ENCODE measurements at regions not wholly inside any gene's neighbourhood (a gene's known extent, or its start where the extent isn't known, plus 50 kb on each side); places are given as distances from the start of the nearest gene placed in this dataset.
"Not testable (repeated sequence)": the region's sequence is repeated elsewhere in the genome, so short reads cannot be mapped to it uniquely, and the experiment has no call there.

DNA sequence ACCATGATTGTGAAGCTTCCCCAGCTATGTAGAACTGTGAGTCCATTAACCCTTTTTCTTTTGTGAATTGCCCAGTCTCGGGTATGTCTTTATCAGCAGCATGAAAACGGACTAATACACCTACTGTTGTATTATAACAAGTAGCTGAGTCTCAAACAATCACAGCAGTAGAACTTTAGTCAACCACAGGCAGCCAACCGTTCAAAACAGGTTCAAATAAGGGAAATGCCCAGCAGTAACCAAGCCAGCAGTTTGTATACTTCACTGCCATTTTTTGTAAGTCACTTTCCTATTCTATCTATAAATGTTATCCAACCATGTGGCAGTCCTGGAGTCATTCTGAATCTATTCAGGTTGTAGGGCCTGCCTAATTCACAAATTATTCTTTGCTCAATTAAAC lies 1560.6 kb upstream of the SLC39A10 start:
- no peak for DNase-seq (ENCODE audit: low read depth)

GRCh38 chr2:194095359-194095758 lies 1561.7 kb upstream of the SLC39A10 start:
- DNase-seq (ENCODE audit: low read depth) = no peak

DNA sequence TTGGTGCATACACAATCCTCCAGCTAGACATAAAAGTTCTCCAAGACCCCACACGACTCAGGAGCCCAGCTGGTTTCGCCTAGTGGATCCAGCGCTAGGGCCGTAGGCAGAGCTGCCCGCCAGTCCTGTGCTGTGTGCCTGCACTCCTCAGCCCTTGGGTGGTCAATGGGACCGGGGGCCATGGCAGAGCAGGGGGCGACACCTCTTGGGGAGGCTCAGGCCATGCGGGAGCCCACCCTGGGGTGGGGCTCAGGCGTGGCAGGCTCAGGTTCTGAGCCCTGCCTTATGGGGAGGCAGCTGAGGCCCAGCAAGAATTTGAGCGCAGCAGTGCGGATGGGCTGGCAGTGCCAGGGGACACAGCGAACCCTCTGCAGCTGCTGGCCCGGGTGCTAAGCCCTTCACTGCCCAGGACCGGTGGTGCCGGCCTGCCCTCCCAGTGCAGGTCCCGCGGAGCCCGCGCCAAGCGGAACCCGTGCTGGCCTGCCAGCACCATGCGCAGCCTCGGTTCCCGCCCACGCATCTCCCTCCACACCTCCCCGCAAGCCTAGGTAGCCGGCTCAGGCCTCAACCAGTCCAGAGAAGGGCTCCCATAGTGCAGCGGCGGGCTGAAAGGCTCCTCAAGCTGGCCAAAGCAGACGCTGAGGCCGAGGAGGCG lies 1566.6 kb upstream of the SLC39A10 start:
- no peak for DNase-seq (ENCODE audit: low read depth)

DNA sequence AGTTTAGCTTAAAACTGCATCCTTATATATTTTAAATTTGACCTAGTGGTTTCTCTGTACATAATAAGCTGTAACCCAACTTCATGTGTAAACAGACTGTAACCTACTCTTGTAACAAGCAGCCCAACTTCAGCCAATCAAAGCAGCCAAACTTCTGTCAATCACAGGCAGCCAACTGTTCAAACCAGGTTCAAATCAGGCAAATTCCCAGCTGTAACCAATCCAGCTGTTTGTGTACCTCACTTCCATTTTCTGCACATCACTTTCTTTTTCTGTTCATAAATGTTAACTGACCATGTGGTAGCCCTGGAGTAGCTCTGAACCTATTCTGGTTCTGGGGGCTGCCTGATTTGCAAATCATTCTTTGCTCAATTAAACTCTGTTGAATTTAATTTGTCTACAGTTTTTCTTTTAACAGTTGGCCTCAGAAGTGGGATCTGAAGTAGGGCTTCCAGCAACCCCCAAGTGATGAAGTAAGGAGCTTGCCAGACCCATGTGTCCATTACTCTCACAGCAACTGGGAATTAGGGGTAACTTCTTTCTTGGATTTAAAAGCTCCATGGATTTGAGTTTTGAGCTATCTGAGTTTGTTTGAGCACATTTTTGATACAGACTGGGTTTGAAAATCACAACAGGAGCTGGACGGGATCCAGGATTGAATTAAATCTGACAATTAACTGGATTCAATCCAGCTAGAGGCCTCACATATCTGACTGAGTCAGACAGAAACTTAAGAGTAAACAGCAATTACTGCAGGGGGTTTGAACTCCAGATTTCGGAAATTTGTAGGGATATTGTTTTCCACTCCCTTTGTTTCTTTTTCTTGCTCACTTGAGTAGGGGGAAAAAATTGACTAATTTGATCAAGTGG lies 1569.7 kb upstream of the SLC39A10 start:
- no peak for DNase-seq (ENCODE audit: low read depth)

DNA sequence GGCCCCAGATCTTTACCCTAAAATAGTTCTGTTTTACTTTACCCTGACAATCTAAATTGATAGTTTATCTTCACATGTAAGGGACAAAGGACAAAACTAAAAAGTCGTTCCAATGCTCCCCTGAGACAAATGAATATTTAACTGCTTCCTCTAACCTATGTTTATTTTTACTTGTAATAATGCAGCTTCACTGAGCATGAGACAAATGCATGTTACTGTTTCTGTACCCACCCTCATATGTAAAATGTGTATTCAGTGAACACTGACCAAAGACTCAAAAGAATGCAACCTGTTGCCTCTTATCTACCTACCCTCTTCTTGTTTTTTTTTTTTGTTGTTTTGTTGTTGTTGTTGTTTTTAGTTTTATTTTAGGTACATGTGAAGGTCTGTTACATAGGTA lies 1570.9 kb upstream of the SLC39A10 start:
- no peak for DNase-seq (ENCODE audit: low read depth)

- DNase-seq (ENCODE audit: low read depth) = no peak
These were observed 1577.0 kb upstream of the SLC39A10 start for GRCh38 chr2:194079989-194080388.

DNA sequence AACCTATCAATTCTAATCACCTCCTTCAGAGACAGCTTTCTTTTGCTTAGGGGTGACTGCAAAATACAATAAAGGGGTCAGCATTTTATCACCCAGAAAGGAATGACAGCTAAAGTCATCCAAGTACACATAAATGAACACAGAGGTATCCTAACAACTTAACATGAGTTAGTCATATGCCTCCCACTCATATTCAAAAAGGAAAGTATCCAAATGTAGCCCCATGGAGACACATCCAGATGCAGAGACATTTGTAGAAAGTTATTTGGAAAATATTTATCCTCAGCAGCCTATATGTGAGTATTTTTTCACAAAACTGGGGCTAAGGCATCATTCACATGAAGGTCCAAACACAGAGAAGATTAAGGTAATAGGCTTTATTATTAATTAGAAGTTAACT lies 1579.7 kb upstream of the SLC39A10 start:
- DNase-seq (ENCODE audit: low read depth) = no peak

GRCh38 chr2:194062401-194062800 lies 1594.6 kb upstream of the SLC39A10 start:
- DNase-seq (ENCODE audit: low read depth) = no peak

- DNase-seq (ENCODE audit: low read depth) = no peak
These were observed 1596.8 kb upstream of the SLC39A10 start for GRCh38 chr2:194060269-194060668.

- no peak for DNase-seq (ENCODE audit: low read depth)
These were observed 1602.7 kb upstream of the SLC39A10 start for GRCh38 chr2:194054313-194054712.

GRCh38 chr2:194044321-194044720 lies 1612.7 kb upstream of the SLC39A10 start:
- DNase-seq (ENCODE audit: low read depth) = no peak

GRCh38 chr2:194021130-194021529 lies 1635.9 kb upstream of the SLC39A10 start:
- not testable (repeated sequence) for DNase-seq (ENCODE audit: low read depth)

GRCh38 chr2:194020155-194020554 lies 1636.9 kb upstream of the SLC39A10 start:
- DNase-seq (ENCODE audit: low read depth) = no peak

DNA sequence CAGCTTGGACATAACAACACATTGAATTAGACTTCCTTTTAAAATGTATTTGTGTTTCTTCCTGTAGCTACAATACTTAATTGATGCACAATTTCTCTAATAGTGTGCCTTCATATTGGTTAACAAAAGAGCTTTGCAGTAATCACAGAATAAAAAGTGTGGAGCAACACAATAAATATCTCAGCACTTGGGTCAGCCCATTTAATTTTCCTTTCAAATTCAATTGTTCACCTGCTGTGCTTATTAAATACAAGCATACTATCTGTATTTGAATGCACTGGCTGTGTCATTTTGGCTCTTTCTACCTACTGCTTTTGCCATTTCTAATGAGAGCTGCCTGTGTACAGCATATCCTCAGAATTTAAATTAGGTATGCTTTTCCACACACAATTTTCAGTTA lies 1641.3 kb upstream of the SLC39A10 start:
- DNase-seq (ENCODE audit: low read depth) = no peak

DNA sequence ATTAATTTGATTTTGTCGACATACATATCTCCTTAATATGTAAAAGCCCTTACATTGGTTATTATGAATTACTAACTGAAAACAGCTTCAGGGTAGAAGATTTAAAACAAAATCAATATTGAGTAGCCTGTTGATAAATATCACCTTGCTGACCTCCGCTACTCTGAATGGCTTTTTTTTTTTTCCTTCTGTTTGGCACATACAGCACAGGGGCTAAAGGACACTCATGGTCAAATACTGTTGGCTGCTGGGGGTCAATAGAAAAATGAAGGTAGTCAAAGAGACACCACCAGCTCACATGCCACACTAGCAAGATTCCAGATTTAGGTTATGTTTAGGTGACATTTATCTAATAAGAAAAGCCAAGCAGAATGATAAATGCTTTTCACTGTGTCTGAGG lies 1642.4 kb upstream of the SLC39A10 start:
- no peak for DNase-seq (ENCODE audit: low read depth)

- DNase-seq (ENCODE audit: low read depth) = no peak
These were observed 1652.3 kb upstream of the SLC39A10 start for GRCh38 chr2:194004590-194005206.

DNA sequence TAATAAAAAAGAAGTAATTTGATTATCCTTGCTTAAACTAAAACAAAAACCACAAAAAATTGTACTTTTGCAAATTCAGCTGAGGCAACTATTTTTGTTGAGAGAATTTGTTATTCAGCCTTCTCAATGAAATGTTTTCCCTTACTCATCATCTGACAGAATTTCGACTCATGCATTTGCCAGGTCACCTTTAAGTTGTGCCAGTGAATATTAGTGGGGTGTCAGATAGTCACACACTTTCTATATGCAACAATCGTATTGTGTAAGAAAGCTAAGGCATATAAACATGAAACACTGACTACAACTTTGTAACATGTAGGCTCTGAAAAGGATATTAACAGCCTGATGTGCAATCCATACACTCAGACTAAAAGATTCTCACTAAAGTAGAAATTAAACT lies 1653.1 kb upstream of the SLC39A10 start:
- no peak for DNase-seq (ENCODE audit: low read depth)

DNA sequence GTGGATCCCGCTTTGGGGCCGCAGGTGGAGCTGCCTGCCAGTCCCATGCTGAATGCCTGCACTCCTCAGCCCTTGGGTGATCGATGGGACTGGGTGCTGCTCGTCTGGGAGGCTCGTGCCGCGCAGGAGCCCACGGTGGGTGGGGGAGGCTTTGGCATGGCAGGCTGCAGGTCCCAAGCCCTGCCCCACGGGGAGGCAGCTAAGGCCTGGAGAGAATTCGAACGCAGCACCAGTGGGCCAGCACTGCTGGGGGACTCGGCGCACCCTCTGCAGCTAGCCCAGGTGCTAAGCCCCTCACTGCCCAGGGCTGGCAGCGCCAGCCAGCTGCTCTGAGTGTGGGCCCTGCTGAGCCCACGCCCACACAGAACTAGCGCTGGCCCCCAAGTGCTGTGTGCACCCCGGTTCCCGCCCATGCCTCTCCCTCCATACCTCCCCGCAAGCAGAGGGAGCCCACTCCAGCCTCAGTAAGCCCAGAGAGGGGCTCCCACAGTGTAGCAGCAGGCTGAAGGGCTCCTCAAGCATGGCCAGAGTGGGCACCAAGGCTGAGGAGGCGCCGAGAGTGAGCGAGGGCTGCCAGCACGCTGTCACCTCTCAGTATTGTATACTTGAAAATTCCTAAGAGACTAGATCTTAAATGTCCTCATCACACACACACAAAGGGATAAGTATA lies 1654.2 kb upstream of the SLC39A10 start:
- no peak for DNase-seq (ENCODE audit: low read depth)

DNA sequence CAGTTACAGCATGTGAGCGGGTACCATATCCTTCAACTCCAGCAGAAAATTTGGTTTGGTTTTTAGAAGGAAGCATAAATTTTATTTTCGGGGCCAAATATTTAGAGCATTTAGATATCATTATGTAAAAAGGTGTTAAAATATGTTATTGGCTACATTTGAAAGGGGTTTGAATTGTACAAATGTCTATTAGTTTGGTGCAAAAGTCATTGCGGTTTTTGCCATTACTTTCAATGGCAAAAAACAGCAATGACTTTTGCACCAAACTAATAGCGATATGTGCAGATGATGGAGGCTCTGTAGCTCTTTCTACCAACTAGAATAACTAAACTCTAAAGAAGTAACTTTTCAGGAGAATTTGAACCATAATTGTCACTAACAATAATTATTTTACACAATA lies 1666.2 kb upstream of the SLC39A10 start:
- no peak for DNase-seq (ENCODE audit: low read depth)

DNA sequence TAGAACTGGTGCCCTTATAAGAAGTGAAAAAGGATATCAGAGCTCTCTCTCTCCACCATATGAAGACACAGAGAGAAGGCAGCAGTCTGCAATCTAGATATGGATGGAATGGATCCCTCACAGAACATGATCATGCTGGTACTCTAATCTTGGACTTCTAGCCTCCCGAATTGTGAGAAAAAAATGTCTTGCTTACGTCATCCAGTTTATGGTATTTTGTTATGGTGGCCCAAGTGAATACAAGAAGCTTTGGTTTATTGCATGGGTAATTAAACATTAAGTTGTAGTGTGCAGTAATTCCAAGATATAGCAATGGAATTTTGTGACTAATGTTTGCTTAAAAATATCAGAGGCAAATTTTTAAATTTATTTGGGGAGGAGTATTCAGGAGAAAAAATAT lies 1667.4 kb upstream of the SLC39A10 start:
- DNase-seq (ENCODE audit: low read depth) = no peak

- no peak for DNase-seq (ENCODE audit: low read depth)
These were observed 1668.2 kb upstream of the SLC39A10 start for GRCh38 chr2:193988784-193989183.

GRCh38 chr2:193985272-193985671 lies 1671.8 kb upstream of the SLC39A10 start:
- no peak for DNase-seq (ENCODE audit: low read depth)

GRCh38 chr2:193980599-193980998 lies 1676.4 kb upstream of the SLC39A10 start:
- DNase-seq (ENCODE audit: low read depth) = no peak

All from fibroblast of the conjunctiva (primary cell).